C4-2B (cell line): ENCODE measurements at regions not wholly inside any gene's neighbourhood (a gene's known extent, or its start where the extent isn't known, plus 50 kb on each side); places are given as distances from the start of the nearest gene placed in this dataset.

Experiments
- H3K27ac ChIP-seq: fragments of 450-650 bp; 2 replicates; pipeline ENCODE4 v1.5.1; 2017
- CTCF ChIP-seq: fragments of 450-650 bp; conservative IDR thresholded peaks from 2 replicates; pipeline ENCODE4 v1.5.1; 2017; ENCODE audit warnings: mild to moderate bottlenecking
- ZFX ChIP-seq: fragments of 450-650 bp; IDR thresholded peaks from 2 replicates; pipeline ENCODE4 v1.6.1; 2017

DNA sequence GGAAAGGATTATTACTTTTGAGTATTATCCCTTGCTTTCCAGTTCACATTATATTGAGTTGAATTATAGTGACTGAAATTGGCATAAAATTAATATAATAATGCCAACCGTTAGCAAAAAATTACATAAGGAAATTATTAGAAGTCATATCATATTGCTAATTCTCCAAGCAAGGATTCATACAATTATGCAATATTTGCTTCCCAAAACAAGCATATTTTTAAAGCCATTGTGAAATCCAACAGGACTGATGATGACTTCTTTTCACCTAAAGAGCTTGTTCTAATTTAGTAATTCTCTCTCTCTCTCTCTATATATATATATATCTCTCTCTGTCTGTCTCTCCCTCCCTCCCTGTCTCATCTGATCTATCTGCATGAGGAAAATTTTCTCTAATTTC, 283.5 kb downstream of the DSEL start:
- TF ChIP-seq ZFX = no peak
- no peak for TF ChIP-seq CTCF
- no peak overlapping the region for H3K27ac ChIP-seq

- TF ChIP-seq CTCF = no peak
- TF ChIP-seq ZFX = no peak
- no peak overlapping the region for H3K27ac ChIP-seq
Measured at GRCh38 chr18:67232406-67232805, 284.1 kb downstream of the DSEL start.

DNA sequence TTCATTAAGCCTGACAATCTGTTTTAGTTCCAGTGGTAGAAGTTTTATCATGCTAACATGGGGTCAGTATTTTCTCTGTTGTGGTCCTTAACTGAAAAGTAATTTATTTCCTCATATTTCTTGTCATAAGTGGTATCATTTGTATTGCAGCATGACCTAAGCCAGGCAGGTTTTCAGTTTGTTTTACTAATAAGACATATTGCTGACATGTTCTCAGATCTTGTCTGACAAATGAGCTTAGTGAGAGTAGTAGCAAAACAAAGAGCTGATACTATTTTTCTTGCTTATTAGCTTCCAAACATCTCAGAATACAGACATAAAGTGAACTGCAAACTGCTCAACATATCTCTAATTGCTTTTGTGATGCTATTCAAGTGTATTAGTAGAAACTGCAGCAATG, 293.6 kb downstream of the DSEL start:
- TF ChIP-seq ZFX (no peak), CTCF (no peak)
- H3K27ac ChIP-seq = no peak overlapping the region

- no peak overlapping the region for H3K27ac ChIP-seq
- TF ChIP-seq CTCF (no peak), ZFX (no peak)
Measured at GRCh38 chr18:67219821-67220220, 296.7 kb downstream of the DSEL start.

GRCh38 chr18:67218556-67218955, 298.0 kb downstream of the DSEL start:
- H3K27ac ChIP-seq = no peak overlapping the region
- TF ChIP-seq CTCF = no peak
- TF ChIP-seq ZFX = no peak

- no peak for TF ChIP-seq ZFX
- peak; percentile 74 for TF ChIP-seq CTCF
- H3K27ac ChIP-seq = no peak overlapping the region
Measured at GRCh38 chr18:67217551-67218166, 298.9 kb downstream of the DSEL start.

GRCh38 chr18:67216846-67217245, 299.7 kb downstream of the DSEL start:
- TF ChIP-seq CTCF (no peak), ZFX (no peak)
- no peak overlapping the region for H3K27ac ChIP-seq
